Ascending aorta (tissue), 2 donors: ENCODE measurements at regions not wholly inside any gene's neighbourhood (a gene's known extent, or its start where the extent isn't known, plus 50 kb on each side); places are given as distances from the start of the nearest gene placed in this dataset.

Source experiments
- DNase-seq, 2 donors: peaks; one replicate each; pipeline ENCODE4 v3.0.0-alpha.2; 2019; ENCODE audit warnings: low spot score in 2 of 2
- H3K27ac ChIP-seq, 2 donors: fragments of 200-600 bp; sonication (generic); one replicate each; pipeline ENCODE4 v1.5.1; 2016 to 2017; ENCODE audit warnings: mild to moderate bottlenecking in 1 of 2
- H3K27me3 ChIP-seq: fragments of 200-600 bp; sonication (generic); one replicate; pipeline ENCODE4 v1.5.1; 2017
- H3K36me3 ChIP-seq, 2 donors: fragments of 200-600 bp; sonication (generic); one replicate each; pipeline ENCODE4 v1.5.1; 2016
- H3K4me1 ChIP-seq, 2 donors: fragments of 200-600 bp; sonication (generic); one replicate each; pipeline ENCODE4 v1.5.1; 2016 to 2017; ENCODE audit warnings: mild to moderate bottlenecking in 1 of 2
- H3K4me3 ChIP-seq, 2 donors: fragments of 200-600 bp; sonication (generic); one replicate each; pipeline ENCODE4 v1.5.1; 2016 to 2017; ENCODE audit warnings: mild to moderate bottlenecking in 1 of 2
- H3K9me3 ChIP-seq, 2 donors: fragments of 200-600 bp; sonication (generic); one replicate each; pipeline ENCODE4 v1.5.1; 2016
- intact Hi-C: fragments of 100-400 bp; cut with DNase I; formaldehyde crosslinking; loops from one replicate; pipeline ENCODE4 v1.15.1; 2023
- TF ChIP-seq, protein P1 (sequence below), 3 experiments: fragments of 200-600 bp in 2 of 3; fragments of 450-650 bp in 1 of 3; sonication (generic) in 2 of 3; IDR thresholded peaks; one replicate each; pipeline ENCODE4 v1.5.1; 2016 to 2019; ENCODE audit warnings: antibody characterized with exemption in 3 of 3, mild to moderate bottlenecking in 1 of 3, moderate library complexity in 1 of 3

- H3K27ac ChIP-seq: no peak overlapping the region
- no peaks in the 10 kb centered on the region for H3K4me1 ChIP-seq
- TF ChIP-seq, protein P1, sequence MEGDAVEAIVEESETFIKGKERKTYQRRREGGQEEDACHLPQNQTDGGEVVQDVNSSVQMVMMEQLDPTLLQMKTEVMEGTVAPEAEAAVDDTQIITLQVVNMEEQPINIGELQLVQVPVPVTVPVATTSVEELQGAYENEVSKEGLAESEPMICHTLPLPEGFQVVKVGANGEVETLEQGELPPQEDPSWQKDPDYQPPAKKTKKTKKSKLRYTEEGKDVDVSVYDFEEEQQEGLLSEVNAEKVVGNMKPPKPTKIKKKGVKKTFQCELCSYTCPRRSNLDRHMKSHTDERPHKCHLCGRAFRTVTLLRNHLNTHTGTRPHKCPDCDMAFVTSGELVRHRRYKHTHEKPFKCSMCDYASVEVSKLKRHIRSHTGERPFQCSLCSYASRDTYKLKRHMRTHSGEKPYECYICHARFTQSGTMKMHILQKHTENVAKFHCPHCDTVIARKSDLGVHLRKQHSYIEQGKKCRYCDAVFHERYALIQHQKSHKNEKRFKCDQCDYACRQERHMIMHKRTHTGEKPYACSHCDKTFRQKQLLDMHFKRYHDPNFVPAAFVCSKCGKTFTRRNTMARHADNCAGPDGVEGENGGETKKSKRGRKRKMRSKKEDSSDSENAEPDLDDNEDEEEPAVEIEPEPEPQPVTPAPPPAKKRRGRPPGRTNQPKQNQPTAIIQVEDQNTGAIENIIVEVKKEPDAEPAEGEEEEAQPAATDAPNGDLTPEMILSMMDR (IDR thresholded peaks at IDR 0.05): no peak
- DNase-seq: no peak
- intact Hi-C loops: no loop called here
- H3K27me3 ChIP-seq: no peaks in the 10 kb centered on the region
- no peaks in the 10 kb centered on the region for H3K9me3 ChIP-seq
- H3K4me3 ChIP-seq: no peak overlapping the region
- no peaks in the 10 kb centered on the region for H3K36me3 ChIP-seq
These were observed 199.7 kb upstream of the VSTM2A start for GRCh38 chr7:54342458-54342857.

- TF ChIP-seq, protein P1 (IDR thresholded peaks at IDR 0.05): no peak
- DNase-seq: no peak
- Histone ChIP-seq H3K4me1 (no peaks in the 10 kb centered on the region), H3K4me3 (no peak overlapping the region), H3K27me3 (no peaks in the 10 kb centered on the region), H3K36me3 (no peaks in the 10 kb centered on the region), H3K27ac (no peak overlapping the region), H3K9me3 (no peaks in the 10 kb centered on the region)
- intact Hi-C loops: no loop called here
These were observed 198.7 kb upstream of the VSTM2A start for GRCh38 chr7:54343511-54343910.

DNA sequence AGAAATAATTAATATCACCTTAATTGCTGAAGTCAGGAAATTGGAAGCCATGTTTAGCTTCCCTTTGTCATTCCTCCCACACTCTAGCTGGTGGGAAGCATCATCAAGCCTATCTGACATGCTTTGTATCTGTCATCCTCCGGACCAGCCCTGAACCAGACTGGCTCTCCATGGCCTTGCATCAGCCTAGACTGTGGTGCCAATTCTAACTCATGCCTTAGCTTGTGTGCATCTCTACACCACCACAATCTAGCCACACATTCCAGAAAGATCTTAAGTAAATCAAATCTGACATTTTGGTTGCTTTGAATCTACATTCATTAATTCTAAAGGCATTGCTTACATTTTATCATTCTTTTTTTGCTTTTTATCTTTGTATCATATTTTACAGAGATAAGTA, 196.4 kb upstream of the VSTM2A start:
- H3K4me3 ChIP-seq: no peak overlapping the region
- H3K9me3 ChIP-seq: no peaks in the 10 kb centered on the region
- H3K27me3 ChIP-seq: no peaks in the 10 kb centered on the region
- no peak overlapping the region for H3K27ac ChIP-seq
- no peak for DNase-seq
- H3K36me3 ChIP-seq: no peaks in the 10 kb centered on the region
- no peaks in the 10 kb centered on the region for H3K4me1 ChIP-seq
- TF ChIP-seq, protein P1 (IDR thresholded peaks at IDR 0.05): no peak
- intact Hi-C loops: no loop called here

DNA sequence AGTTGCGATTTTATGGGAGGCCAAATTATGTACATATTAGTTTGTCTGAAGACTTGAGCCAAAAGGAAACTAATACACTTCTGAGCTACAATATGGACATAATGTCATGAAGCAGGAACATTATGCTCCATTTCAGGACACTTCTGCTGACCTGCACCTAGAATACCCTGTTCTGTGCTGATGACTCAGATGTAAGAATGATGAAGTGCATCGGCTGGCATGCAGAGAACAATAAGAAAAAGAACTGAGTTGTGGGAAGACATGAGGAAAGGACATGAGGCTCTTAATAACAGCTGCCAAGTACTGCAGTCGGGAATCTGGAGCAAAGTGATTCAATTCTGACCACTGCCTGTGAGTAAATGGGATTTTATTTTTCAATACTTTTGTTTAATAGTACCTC, 192.9 kb upstream of the VSTM2A start:
- TF ChIP-seq, protein P1 (IDR thresholded peaks at IDR 0.05): no peak
- intact Hi-C loops: no loop called here
- Histone ChIP-seq H3K4me1 (no peaks in the 10 kb centered on the region), H3K9me3 (no peaks in the 10 kb centered on the region), H3K27me3 (no peaks in the 10 kb centered on the region), H3K27ac (no peak overlapping the region), H3K4me3 (no peak overlapping the region), H3K36me3 (no peaks in the 10 kb centered on the region)
- DNase-seq: no peak

- Histone ChIP-seq H3K36me3 (no peaks in the 10 kb centered on the region), H3K9me3 (no peaks in the 10 kb centered on the region), H3K4me1 (no peaks in the 10 kb centered on the region), H3K27ac (no peak overlapping the region), H3K4me3 (no peak overlapping the region), H3K27me3 (no peaks in the 10 kb centered on the region)
- DNase-seq: no peak
- intact Hi-C loops: no loop called here
- TF ChIP-seq, protein P1 (IDR thresholded peaks at IDR 0.05): no peak
These were observed 187.7 kb upstream of the VSTM2A start for GRCh38 chr7:54354436-54354835.

DNA sequence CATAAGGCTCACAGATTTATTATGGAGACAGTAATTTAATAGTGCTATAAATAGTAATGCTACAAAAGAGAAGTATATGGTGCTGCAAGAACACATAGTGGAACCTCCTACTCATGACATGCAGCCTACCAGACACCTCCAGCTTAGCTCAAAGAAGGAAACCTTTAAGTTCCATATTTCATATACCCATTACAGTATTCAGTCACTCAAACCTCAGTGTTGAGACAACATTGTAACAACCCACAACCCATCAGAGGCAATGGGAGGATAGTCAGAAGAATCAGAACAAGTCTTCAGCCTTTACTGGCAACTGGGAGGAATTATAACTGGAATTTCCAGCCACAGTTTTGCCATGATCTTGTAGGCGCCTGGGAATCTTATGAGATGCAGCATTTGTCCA, 186.3 kb upstream of the VSTM2A start:
- Histone ChIP-seq H3K4me1 (no peaks in the 10 kb centered on the region), H3K9me3 (no peaks in the 10 kb centered on the region), H3K36me3 (no peaks in the 10 kb centered on the region), H3K4me3 (no peak overlapping the region), H3K27me3 (no peaks in the 10 kb centered on the region), H3K27ac (no peak overlapping the region)
- no peak for DNase-seq
- TF ChIP-seq, protein P1 (IDR thresholded peaks at IDR 0.05): no peak
- intact Hi-C loops: no loop called here
